Vagina (tissue), 2 donors: ENCODE measurements at regions not wholly inside any gene's neighbourhood (a gene's known extent, or its start where the extent isn't known, plus 50 kb on each side); places are given as distances from the start of the nearest gene placed in this dataset.
"Not testable (repeated sequence)": the region's sequence is repeated elsewhere in the genome, so short reads cannot be mapped to it uniquely, and the experiment has no call there.

ENCODE experiments used
- CTCF ChIP-seq, 3 experiments: fragments of 450-650 bp in 2 of 3; fragments of 200-600 bp in 1 of 3; sonication (generic) in 1 of 3; IDR thresholded peaks; one replicate each; pipeline ENCODE4 v1.5.1; 2017 to 2019; ENCODE audit warnings: antibody characterized with exemption in 3 of 3, mild to moderate bottlenecking in 2 of 3, moderate library complexity in 2 of 3
- POLR2A ChIP-seq, 2 donors: fragments of 450-650 bp; IDR thresholded peaks; one replicate each; pipeline ENCODE4 v1.6.1; 2017; ENCODE audit warnings: antibody characterized with exemption in 2 of 2, mild to moderate bottlenecking in 2 of 2, moderate library complexity in 2 of 2

- TF ChIP-seq POLR2A, CTCF (IDR thresholded peaks at IDR 0.05): not testable (repeated sequence)
Observed at GRCh38 chr2:182609005-182609404, 107.1 kb upstream of the DNAJC10 start.
